Stimulated activated CD4-positive, alpha-beta T cell treated with anti-CD3 and anti-CD28 coated beads, Interleukin-4, amount 100 ng/mL, for 1 hour (primary cell): ENCODE measurements at regions not wholly inside any gene's neighbourhood (a gene's known extent, or its start where the extent isn't known, plus 50 kb on each side); places are given as distances from the start of the nearest gene placed in this dataset.
"Not testable (repeated sequence)": the region's sequence is repeated elsewhere in the genome, so short reads cannot be mapped to it uniquely, and the experiment has no call there.

Source experiments
- DNase-seq: peaks from one replicate; pipeline ENCODE4 v3.0.0-alpha.2; 2020

DNA sequence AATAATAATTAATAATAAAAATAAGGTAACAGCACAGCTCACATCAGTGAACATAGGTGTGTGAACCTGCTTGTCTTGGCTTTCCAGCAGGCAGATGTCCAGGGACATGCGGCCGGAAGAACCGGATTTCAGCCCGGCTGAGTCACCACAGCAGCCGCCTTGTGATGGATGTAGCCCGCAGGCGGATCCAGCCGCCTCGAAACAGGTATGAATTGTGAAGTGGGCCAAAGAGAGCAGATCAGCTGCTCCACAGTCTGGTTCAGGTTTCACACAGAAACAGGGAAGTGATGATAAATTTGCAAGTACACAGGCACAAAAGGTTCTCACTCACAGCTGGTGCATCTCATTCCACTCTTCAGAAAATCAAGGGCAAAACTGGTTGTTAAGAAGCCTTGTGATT, 55.1 kb downstream of the ID4 start:
- no peak for DNase-seq

- DNase-seq: no peak
Measured at GRCh38 chr6:19895866-19896692, 58.9 kb downstream of the ID4 start.

GRCh38 chr6:19896693-19897010, 59.5 kb downstream of the ID4 start:
- DNase-seq: no peak

DNA sequence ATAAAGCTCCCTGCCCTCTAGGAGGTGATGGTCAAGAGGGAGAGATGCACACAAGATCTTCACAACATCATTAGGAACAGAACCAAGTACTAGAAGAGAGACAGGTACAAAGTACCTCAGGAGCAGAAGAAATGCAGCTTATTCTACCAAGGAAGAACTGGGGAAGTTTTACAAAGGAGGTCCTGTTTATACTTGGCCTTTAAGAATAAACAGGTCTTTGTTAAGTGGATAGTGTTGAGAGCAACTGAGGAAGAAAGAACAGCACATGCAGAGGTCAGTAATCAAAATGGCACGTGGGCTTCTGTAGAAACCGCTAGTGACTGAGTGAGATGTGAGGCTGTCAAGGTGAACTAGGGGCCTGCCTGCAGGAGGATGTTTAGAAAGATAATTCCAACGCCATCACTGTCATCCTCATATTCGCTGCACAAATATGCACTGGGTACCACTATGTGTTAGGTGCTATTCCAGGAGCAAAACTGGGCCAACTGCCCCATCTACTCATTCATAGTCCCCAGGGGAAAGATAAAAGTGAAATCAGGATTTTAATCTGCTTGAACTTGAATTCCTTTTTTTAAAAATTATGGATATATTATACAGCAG, 61.1 kb downstream of the ID4 start:
- DNase-seq: no peak

- no peak for DNase-seq
Measured at GRCh38 chr6:19902201-19902600, 65.0 kb downstream of the ID4 start.

DNA sequence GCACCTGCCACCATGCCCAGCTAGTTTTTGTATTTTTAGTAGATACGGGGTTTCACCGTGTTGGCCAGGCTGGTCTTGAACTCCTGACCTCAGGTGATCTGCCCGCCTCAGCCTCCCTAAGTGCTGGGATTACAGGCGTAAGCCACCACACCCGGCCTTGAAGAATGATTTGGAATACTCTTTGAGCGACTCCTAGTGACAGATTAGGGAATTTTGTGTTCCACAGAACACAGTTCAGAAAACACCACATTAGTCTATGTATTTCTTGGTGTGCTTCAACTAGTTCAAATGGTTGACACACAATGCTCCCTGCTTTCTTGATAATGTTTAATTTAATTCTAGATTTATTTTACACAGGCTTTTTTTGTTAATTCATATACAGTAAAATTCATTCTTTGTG, 67.2 kb downstream of the ID4 start:
- DNase-seq: not testable (repeated sequence)

- DNase-seq: no peak
Measured at GRCh38 chr6:19905584-19905983, 68.4 kb downstream of the ID4 start.

DNA sequence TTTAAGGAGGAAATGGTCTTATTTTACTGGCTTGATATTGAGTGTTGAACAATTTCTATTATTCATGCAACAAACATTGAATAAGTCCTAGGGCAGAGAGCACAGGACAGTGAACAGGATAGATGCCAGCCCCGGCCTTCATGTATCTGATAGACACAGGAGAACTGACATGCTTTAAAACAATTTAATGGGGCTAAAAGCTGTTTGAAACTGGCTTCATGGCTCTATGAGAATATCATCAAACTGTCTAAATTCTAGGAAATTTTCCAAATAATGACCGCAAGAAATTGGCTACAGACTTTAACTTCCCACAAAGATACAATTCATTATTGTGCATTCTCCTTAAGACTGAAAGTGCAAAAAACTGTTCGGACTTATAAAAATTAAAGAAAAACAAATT, 69.0 kb downstream of the ID4 start:
- no peak for DNase-seq

DNA sequence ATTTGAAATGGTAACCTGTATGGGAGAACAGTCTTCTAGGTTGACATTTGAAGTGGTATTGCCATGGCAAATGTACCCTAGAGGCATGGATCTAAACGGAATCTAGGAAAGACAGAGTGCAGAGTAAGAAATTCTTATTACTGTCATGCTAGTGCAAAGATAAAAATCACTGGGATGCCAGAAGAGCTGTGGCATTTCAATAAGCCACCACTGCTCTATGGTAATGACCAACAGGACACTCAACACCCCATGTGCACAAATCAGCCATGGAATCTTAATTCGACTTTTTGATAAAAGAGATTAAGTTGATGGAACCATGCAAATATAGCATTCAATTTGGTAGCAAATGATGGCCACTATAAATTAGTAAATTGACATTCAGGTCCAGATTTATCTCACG, 74.1 kb downstream of the ID4 start:
- DNase-seq: no peak

DNA sequence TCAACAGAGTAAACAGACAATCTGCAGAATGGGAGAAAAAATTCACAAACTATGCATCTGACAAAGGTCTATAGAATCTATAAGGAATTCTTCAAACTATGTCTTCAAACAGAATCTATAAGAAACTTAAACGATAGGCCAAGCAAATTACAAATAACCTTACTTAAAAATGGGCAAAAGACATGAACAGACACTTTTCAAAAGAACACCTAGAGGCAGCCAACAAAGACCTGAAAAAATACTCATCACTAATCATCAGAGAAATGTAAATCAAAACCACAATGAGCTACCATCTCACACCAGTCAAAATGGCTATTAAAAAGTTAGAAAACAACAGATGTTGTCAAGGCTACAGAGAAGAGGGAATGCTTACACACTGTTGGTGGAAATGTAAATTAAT, 81.3 kb downstream of the ID4 start:
- no peak for DNase-seq

DNA sequence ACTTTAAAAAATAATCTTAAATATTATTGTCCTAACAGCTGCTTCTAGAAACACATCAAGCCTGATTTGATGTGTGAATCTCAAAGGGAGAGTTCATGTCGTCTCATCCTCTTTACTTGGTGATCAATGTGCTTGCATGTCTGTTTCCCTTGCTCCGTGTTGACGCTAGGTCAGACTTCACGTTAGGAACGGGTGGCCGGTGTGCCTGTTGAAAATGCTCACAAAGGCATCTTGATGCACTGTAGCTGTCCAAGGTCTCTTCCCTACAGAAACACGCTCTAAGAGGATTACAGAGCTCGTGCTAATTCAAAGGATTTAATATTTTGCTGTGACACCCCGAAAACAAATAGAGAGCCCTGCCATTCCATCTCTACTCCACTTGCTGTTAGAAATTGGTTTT, 84.6 kb downstream of the ID4 start:
- no peak for DNase-seq

- no peak for DNase-seq
Measured at GRCh38 chr6:19925533-19925932, 88.4 kb downstream of the ID4 start.

GRCh38 chr6:19928461-19928860, 91.3 kb downstream of the ID4 start:
- DNase-seq: no peak

DNA sequence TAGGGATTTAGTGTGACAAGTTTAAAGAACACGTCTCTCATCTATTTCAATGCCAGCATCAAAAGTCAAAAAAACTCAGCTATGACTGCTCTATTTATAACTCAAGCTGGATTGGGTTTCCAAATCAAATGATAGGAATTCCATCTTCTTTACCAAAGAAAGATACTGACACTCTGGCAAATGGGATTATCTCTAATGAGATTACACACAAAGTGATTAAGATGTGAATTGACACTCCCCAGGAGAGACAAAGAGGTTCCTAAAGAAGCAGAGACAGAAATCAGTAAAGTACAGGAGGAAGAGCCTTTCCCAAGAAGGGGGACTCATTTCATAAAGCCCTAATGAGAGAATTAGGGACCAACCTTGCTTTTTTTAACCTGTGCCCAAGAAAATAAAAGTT, 92.1 kb downstream of the ID4 start:
- no peak for DNase-seq

- DNase-seq: no peak
Measured at GRCh38 chr6:19934996-19935591, 97.9 kb downstream of the ID4 start.

DNA sequence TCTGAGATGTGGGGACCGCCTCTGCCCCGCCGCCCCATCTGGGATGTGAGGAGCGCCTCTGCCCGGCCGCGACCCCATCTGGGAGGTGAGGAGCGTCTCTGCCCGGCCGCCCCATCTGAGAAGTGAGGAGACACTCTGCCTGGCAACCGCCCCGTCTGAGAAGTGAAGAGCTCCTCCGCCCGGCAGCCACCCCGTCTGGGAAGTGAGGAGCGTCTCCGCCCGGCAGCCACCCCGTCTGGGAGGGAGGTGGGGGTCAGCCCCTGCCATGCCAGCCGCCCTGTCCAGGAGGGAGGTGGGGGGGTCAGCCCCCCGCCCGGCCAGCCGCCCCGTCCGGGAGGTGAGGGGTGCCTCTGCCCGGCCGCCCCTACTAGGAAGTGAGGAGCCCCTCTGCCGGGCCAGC, 102.2 kb downstream of the ID4 start:
- DNase-seq: not testable (repeated sequence)

DNA sequence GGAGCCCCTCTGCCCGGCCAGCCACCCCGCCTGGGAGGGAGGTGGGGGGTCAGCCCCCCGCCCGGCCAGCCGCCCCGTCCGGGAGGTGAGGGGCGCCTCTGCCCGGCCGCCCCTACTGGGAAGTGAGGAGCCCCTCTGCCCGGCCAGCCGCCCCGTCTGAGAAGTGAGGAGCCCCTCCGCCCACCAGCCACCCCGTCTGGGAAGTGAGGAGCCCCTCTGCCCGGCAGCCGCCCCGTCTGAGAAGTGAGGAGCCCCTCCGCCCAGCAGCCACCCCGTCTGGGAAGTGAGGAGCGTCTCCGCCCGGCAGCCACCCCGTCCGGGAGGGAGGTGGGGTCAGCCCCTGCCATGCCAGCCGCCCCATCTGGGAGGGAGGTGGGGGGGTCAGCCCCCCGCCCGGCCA, 102.8 kb downstream of the ID4 start:
- not testable (repeated sequence) for DNase-seq

DNA sequence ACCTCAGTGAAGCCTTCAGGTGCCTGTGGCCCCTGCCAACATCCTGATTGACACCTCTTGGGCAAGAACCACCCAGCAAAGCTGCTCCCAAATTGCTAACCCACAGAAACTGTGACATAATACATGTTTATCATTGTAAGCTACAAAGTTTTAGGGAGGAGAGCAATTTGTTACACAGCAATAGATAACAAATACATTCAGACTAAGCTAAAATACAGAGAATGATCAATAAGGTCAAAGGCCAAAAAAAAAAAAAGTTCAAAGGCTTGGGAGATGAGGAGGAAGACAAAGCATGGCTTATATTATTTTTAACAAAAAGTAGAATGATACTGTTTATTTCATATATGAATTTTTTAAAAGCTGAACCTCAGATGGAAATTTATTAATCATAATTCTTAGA, 105.9 kb downstream of the ID4 start:
- no peak for DNase-seq

DNA sequence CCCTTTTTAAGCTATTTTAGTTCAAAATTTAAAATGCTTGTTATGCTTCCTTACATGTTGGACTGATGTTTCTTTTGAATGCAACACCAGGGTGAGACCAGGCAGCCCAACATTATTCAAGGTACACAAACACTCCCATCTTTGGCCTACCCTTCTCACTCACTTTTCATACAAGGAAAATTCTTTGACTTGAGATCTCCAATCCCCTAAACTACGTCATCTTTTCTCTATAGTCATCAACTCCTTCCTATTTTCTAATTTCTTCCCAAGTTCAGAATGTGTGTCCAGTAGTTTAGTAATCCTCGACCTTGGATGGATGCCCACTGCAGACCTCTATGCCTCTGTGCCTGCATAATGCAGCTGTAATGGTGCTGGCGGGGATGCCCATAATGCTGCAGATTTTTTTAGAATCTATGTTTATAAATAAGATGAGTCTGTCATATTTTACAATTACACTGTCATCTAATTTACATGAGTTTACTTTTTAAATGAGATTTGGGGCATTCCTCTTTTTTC, 108.7 kb downstream of the ID4 start:
- DNase-seq: no peak

- no peak for DNase-seq
Measured at GRCh38 chr6:19949155-19949554, 112.0 kb downstream of the ID4 start.

DNA sequence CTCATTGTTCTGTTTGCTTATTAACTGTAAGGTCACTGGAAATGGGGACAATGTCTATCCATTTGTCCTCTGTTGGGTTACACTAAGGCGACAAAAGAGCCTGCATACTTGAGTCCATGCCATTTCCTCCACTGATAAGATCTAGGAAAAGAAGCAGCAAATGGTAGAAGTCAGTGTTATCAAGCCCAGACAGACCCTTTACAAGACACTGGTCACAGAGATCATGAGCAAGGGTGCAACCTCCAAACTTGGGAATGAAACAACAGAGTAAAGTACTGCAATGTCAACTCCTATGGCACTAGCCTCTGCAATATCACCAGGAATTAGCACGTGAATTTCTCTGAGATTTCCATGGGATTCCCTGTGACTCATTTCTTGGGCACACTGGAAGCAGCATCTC, 126.9 kb downstream of the ID4 start:
- no peak for DNase-seq

- no peak for DNase-seq
Measured at GRCh38 chr6:19968201-19968600, 131.0 kb downstream of the ID4 start.

DNA sequence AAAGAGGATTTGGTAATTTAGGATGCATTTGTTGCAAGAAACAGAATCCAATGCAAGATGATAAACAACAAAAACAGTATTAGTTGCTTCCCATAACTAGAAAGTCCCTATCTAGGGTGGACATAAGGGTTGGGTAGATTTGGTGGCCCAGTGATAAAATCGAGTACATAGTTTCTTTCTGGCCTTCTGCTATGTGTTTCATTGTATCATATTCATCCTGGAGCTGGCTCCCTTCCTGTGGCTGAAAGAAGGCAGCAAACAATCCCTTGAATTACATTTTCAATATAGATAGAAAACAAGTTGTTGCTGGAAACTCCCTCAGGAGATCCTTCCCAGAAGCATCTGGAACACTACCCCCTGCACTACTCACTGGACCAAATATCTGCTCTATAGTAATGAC, 135.1 kb downstream of the ID4 start:
- no peak for DNase-seq

GRCh38 chr6:19976411-19977129, 139.4 kb downstream of the ID4 start:
- no peak for DNase-seq
